Heart left ventricle (tissue), 16 donors: ENCODE measurements at regions not wholly inside any gene's neighbourhood (a gene's known extent, or its start where the extent isn't known, plus 50 kb on each side); places are given as distances from the start of the nearest gene placed in this dataset.
"Not testable (repeated sequence)": the region's sequence is repeated elsewhere in the genome, so short reads cannot be mapped to it uniquely, and the experiment has no call there.

Experiments
- ATAC-seq, 4 donors: fragments of 200-7000 bp; cut with Tn5 transposase; one replicate each; pipeline ENCODE4 v1.9.1; 2020 to 2022; ENCODE audit warnings: moderate library complexity in 4 of 4, mild to moderate bottlenecking in 3 of 4, moderate number of reproducible peaks in 1 of 4
- DNase-seq, 5 donors: peaks; one replicate each; pipeline ENCODE4 v3.0.0-alpha.2; 2020
- H3K27ac ChIP-seq, 12 donors: fragments of 200-600 bp; sonication (generic) in 4 of 12; one replicate each; pipeline versions ENCODE4 v1.5.0 to v1.8.0; 2016 to 2022; ENCODE audit warnings: mild to moderate bottlenecking in 2 of 12
- H3K27me3 ChIP-seq, 9 donors: fragments of 200-600 bp; sonication (generic) in 2 of 9; one replicate each; pipeline versions ENCODE4 v1.5.1 to v1.8.0; 2016 to 2022; ENCODE audit warnings: mild to moderate bottlenecking in 3 of 9
- H3K36me3 ChIP-seq, 9 donors: fragments of 200-600 bp; sonication (generic) in 2 of 9; one replicate each; pipeline versions ENCODE4 v1.5.0 to v1.8.0; 2018 to 2022; ENCODE audit warnings: mild to moderate bottlenecking in 2 of 9
- H3K4me1 ChIP-seq, 12 donors: fragments of 200-600 bp; sonication (generic) in 4 of 12; one replicate each; pipeline versions ENCODE4 v1.5.0 to v1.8.0; 2016 to 2022; ENCODE audit warnings: mild to moderate bottlenecking in 3 of 12
- H3K4me3 ChIP-seq, 12 donors: fragments of 200-600 bp; sonication (generic) in 4 of 12; one replicate each; pipeline versions ENCODE4 v1.5.0 to v1.8.0; 2017 to 2022; ENCODE audit warnings: mild to moderate bottlenecking in 9 of 12, moderate library complexity in 4 of 12
- H3K9me3 ChIP-seq, 12 donors: fragments of 200-600 bp; sonication (generic) in 4 of 12; one replicate each; pipeline versions ENCODE4 v1.5.0 to v1.8.0; 2016 to 2022; ENCODE audit warnings: mild to moderate bottlenecking in 1 of 12
- POLR2A ChIP-seq, 2 donors: fragments of 450-650 bp; IDR thresholded peaks; one replicate each; pipeline ENCODE4 v1.6.1; 2017; ENCODE audit warnings: antibody characterized with exemption in 2 of 2, mild to moderate bottlenecking in 2 of 2, moderate library complexity in 2 of 2
- WGBS, 4 donors: extraction: QIAGEN DNeasy Blood & Tissue Kit in 2 of 4; methylation state at CpG; one replicate each; pipeline versions ENCODE4 v1.1.5 to v1.1.7; 2013 to 2018; 5-methylcytosine and 5-hydroxymethylcytosine counted together
- intact Hi-C, 10 donors: fragments of 100-400 bp; cut with DNase I; formaldehyde crosslinking; loops; one replicate each; pipeline versions ENCODE4 v1.11.1 to v1.14.2; 2022
- TF ChIP-seq, protein P1 (sequence below), 12 donors: fragments of 200-600 bp; sonication (generic) in 4 of 12; IDR thresholded peaks; one replicate each; pipeline versions ENCODE4 v1.5.0 to v1.8.0; 2018 to 2022; ENCODE audit warnings: antibody characterized with exemption in 12 of 12, mild to moderate bottlenecking in 5 of 12
- donor health status: ischemic (EF 13 %, LVEDD 7.1; RV severe dilation, severe dysfunction).
- donor health status: healthy with polysubstance abuse.
- donor health status: DM: no; HTN: yes; CAD: no.
- donor health status: DM: no; HTN: no; CAD: no.
- donor health status: ischemic (EF 25% LVEDD 6.9; RV normal size, moderate dysfunction).
- donor health status: ischemic (EF 25% LVEDD 5.7; RV mildly dilated, moderate dysfunction).
- donor health status: healthy.
- donor health status: DM: yes; HTN: yes; CAD: no.
- donor health status: ischemic (EF 35%, LVEDD 5.7; RV mildly dilated, moderate dysfunction).
- donor health status: nonischemic (EF 11% LVEDD 7.7; RV severe dilation, severe dysfunction).
- donor health status: DM: yes; HTN: yes; CAD: no.
- donor health status: PGD.
- donor health status: ischemic (EF 29% LVEDD 5.4; RV normal size, mild dysfunction).
- donor health status: nonischemic (EF 23%, LVEDD 6.1; RV moderate dilation, normal function).

DNA sequence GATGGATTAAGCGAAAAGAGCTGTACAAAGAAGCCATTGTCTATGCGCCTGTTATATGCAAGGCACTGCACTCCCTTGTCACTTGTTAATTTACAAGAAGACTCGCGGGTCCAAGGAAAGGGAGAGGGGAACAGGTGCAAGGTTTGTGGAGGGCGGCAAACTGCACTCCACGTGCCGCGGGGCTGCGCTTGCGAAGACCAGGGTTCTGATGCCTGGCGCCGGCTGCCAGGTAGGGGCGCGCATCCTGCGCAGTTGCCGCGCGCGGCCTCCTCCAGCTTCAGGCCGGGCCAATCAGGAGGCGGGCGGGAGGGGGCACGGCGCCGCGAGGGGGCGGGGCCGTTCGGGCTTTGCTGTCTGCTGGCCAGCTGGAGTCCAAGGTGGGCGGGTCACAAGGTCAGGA lies 140.6 kb upstream of the PALS2 start:
- Histone ChIP-seq H3K36me3 (no peaks in the 10 kb centered on the region), H3K4me1 (no peaks in the 10 kb centered on the region), H3K4me3 (no peak overlapping the region), H3K27ac (no peak overlapping the region), H3K9me3 (no peaks in the 10 kb centered on the region), H3K27me3 (no peaks in the 10 kb centered on the region)
- 93 to 95% (median 94%) methylated on average over 21 to 30 of the region's 30 CpGs for WGBS, 4 donors
- DNase-seq (no peak), ATAC-seq (no peak)
- intact Hi-C loops = no loop called here
- no peak for TF ChIP-seq POLR2A (IDR thresholded peaks at IDR 0.05)
- TF ChIP-seq, protein P1, sequence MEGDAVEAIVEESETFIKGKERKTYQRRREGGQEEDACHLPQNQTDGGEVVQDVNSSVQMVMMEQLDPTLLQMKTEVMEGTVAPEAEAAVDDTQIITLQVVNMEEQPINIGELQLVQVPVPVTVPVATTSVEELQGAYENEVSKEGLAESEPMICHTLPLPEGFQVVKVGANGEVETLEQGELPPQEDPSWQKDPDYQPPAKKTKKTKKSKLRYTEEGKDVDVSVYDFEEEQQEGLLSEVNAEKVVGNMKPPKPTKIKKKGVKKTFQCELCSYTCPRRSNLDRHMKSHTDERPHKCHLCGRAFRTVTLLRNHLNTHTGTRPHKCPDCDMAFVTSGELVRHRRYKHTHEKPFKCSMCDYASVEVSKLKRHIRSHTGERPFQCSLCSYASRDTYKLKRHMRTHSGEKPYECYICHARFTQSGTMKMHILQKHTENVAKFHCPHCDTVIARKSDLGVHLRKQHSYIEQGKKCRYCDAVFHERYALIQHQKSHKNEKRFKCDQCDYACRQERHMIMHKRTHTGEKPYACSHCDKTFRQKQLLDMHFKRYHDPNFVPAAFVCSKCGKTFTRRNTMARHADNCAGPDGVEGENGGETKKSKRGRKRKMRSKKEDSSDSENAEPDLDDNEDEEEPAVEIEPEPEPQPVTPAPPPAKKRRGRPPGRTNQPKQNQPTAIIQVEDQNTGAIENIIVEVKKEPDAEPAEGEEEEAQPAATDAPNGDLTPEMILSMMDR (IDR thresholded peaks at IDR 0.05) = no peak

DNA sequence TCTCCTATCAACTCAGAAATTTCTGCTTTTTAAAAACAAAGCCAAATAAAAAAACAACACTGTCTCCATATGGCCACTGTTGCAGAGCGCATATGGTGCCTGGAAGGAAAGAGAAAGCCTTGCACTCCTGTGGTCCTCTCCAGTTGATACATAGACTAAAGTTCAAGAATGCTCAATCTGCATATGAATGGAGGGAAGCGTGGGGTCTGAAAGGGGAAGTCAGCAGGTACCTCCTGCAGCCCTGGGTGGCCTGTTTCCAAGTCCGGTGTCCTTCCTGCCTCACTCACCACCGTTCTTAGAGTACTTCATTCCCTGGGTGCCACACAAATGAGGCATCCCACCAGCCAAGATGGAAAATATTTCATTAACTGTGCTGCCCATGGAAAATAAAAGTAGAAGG lies 138.3 kb upstream of the PALS2 start:
- no peaks in the 10 kb centered on the region for H3K9me3 ChIP-seq
- no peak overlapping the region for H3K4me3 ChIP-seq
- no peak overlapping the region for H3K27ac ChIP-seq
- no peak for TF ChIP-seq POLR2A (IDR thresholded peaks at IDR 0.05)
- TF ChIP-seq, protein P1 (IDR thresholded peaks at IDR 0.05) = no peak
- no peaks in the 10 kb centered on the region for H3K27me3 ChIP-seq
- WGBS, 4 donors = 37 to 44% (median 38%) methylated on average over 4 of the region's 4 CpGs
- H3K4me1 ChIP-seq = no peaks in the 10 kb centered on the region
- DNase-seq (no peak), ATAC-seq (no peak)
- intact Hi-C loops = no loop called here
- no peaks in the 10 kb centered on the region for H3K36me3 ChIP-seq

DNA sequence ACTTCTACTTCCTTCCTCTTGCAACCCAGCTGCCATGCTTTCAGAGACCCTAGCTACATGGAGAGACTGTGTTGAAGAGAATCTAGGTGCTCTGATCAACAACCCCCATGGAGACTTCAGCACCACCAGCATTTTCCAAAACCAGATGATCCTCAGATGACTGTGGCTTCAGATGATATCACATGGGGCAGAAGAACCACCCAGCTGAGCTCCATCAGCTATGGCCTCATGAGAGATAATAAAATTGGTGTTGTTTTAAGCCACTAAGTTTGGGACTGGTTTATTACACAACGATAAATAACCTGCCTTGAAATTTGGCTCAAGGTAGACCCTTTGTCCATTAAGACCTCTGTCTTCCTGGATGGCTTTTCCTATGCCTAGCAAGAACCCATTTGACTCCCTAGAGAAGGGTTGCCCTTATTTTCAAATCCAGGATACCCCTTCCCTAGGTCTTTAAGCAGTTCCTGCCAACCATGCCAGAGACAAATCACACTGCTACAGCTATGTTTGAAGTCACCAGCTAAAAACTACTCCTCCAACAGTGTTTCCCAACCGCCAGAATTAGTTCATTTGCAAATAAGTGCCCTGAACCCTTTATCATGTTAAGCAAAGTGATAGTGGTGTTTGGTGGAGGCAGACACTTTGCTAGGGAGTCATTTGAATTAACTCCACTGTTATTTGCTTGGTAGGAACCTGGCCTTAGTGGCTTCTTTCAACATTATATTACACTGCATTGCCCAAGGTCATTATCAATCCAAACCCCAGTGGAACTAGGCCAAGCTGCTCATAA lies 136.9 kb upstream of the PALS2 start:
- intact Hi-C loops = no loop called here
- 68 to 78% (median 77%) methylated on average over 2 of the region's 2 CpGs for WGBS, 4 donors
- peaks cover 0 to 3% (median 0%) of the 10 kb centered on the region in 12 donors for H3K4me1 ChIP-seq
- no peak for DNase-seq
- no peaks in the 10 kb centered on the region for H3K36me3 ChIP-seq
- no peak overlapping the region for H3K27ac ChIP-seq
- H3K27me3 ChIP-seq = no peaks in the 10 kb centered on the region
- no peak for TF ChIP-seq POLR2A (IDR thresholded peaks at IDR 0.05)
- TF ChIP-seq, protein P1 (IDR thresholded peaks at IDR 0.05) = no peak
- ATAC-seq = no peak
- no peak overlapping the region for H3K4me3 ChIP-seq
- no peaks in the 10 kb centered on the region for H3K9me3 ChIP-seq

DNA sequence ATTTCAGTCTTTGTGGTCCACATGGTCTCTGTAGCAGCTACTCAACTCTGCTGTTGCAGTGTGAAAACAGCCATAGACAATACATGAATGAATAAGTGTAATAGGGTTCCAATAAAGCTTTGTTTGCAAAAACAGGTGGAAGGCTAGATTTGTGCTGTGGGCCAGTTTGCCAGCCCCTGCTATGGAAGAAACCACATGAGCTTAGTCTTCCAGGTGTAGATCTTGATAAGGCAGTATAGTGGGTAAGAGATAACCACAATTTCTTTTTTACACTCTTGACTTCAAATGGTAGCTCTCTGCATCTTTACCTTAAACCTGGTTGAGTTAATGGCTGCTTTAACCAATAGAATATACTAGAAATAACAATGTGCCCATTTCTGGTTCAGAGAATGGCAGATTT lies 135.0 kb upstream of the PALS2 start:
- intact Hi-C loops = no loop called here
- H3K27me3 ChIP-seq = no peaks in the 10 kb centered on the region
- ATAC-seq (no peak), DNase-seq (no peak)
- TF ChIP-seq, protein P1 (IDR thresholded peaks at IDR 0.05) = no peak
- no peak for TF ChIP-seq POLR2A (IDR thresholded peaks at IDR 0.05)
- H3K4me1 ChIP-seq = peaks cover 0 to 17% (median 0%) of the 10 kb centered on the region in 12 donors
- no peak overlapping the region for H3K4me3 ChIP-seq
- no peaks in the 10 kb centered on the region for H3K36me3 ChIP-seq
- no peak overlapping the region for H3K27ac ChIP-seq
- no peaks in the 10 kb centered on the region for H3K9me3 ChIP-seq

DNA sequence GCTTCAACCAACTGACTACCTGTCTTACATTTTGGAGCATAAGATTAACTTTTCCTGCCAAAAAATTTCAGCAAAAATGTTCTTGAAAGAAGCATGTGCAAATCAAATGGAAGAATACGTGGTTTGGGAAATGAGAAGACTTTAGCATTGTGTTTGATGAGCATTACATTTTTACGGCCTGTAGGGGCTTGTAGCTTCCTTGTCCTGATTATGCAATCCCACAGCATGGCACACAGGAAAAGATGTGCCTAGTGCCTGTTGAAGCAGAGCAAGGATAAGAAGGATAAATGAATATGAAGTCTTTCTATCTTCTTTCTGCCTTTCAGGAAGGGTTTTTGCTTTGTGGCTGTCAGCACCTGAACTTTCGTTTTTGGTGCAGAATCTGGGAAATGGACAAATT lies 134.1 kb upstream of the PALS2 start:
- WGBS, 4 donors = 63 to 72% (median 70%) methylated on average over 3 of the region's 3 CpGs
- intact Hi-C loops, ATAC-seq, DNase-seq, H3K27me3 ChIP-seq, H3K4me3 ChIP-seq, H3K36me3 ChIP-seq, H3K27ac ChIP-seq, H3K9me3 ChIP-seq: not testable (repeated sequence)
- peaks cover 0 to 17% (median 0%) of the 10 kb centered on the region in 12 donors for H3K4me1 ChIP-seq
